Heart left ventricle (tissue), 16 donors: ENCODE measurements at regions not wholly inside any gene's neighbourhood (a gene's known extent, or its start where the extent isn't known, plus 50 kb on each side); places are given as distances from the start of the nearest gene placed in this dataset.
A peak's percentile ranks its signal among the peaks of the same experiment; 100 is the strongest.

ENCODE experiments used
- ATAC-seq, 4 donors: fragments of 200-7000 bp; cut with Tn5 transposase; one replicate each; pipeline ENCODE4 v1.9.1; 2020 to 2022; ENCODE audit warnings: moderate library complexity in 4 of 4, mild to moderate bottlenecking in 3 of 4, moderate number of reproducible peaks in 1 of 4
- DNase-seq, 5 donors: peaks; one replicate each; pipeline ENCODE4 v3.0.0-alpha.2; 2020
- H3K27ac ChIP-seq, 12 donors: fragments of 200-600 bp; sonication (generic) in 4 of 12; one replicate each; pipeline versions ENCODE4 v1.5.0 to v1.8.0; 2016 to 2022; ENCODE audit warnings: mild to moderate bottlenecking in 2 of 12
- H3K27me3 ChIP-seq, 9 donors: fragments of 200-600 bp; sonication (generic) in 2 of 9; one replicate each; pipeline versions ENCODE4 v1.5.1 to v1.8.0; 2016 to 2022; ENCODE audit warnings: mild to moderate bottlenecking in 3 of 9
- H3K36me3 ChIP-seq, 9 donors: fragments of 200-600 bp; sonication (generic) in 2 of 9; one replicate each; pipeline versions ENCODE4 v1.5.0 to v1.8.0; 2018 to 2022; ENCODE audit warnings: mild to moderate bottlenecking in 2 of 9
- H3K4me1 ChIP-seq, 12 donors: fragments of 200-600 bp; sonication (generic) in 4 of 12; one replicate each; pipeline versions ENCODE4 v1.5.0 to v1.8.0; 2016 to 2022; ENCODE audit warnings: mild to moderate bottlenecking in 3 of 12
- H3K4me3 ChIP-seq, 12 donors: fragments of 200-600 bp; sonication (generic) in 4 of 12; one replicate each; pipeline versions ENCODE4 v1.5.0 to v1.8.0; 2017 to 2022; ENCODE audit warnings: mild to moderate bottlenecking in 9 of 12, moderate library complexity in 4 of 12
- H3K9me3 ChIP-seq, 12 donors: fragments of 200-600 bp; sonication (generic) in 4 of 12; one replicate each; pipeline versions ENCODE4 v1.5.0 to v1.8.0; 2016 to 2022; ENCODE audit warnings: mild to moderate bottlenecking in 1 of 12
- POLR2A ChIP-seq, 2 donors: fragments of 450-650 bp; IDR thresholded peaks; one replicate each; pipeline ENCODE4 v1.6.1; 2017; ENCODE audit warnings: antibody characterized with exemption in 2 of 2, mild to moderate bottlenecking in 2 of 2, moderate library complexity in 2 of 2
- WGBS, 4 donors: extraction: QIAGEN DNeasy Blood & Tissue Kit in 2 of 4; methylation state at CpG; one replicate each; pipeline versions ENCODE4 v1.1.5 to v1.1.7; 2013 to 2018; 5-methylcytosine and 5-hydroxymethylcytosine counted together
- intact Hi-C, 10 donors: fragments of 100-400 bp; cut with DNase I; formaldehyde crosslinking; loops; one replicate each; pipeline versions ENCODE4 v1.11.1 to v1.14.2; 2022
- TF ChIP-seq, protein P1 (sequence below), 12 donors: fragments of 200-600 bp; sonication (generic) in 4 of 12; IDR thresholded peaks; one replicate each; pipeline versions ENCODE4 v1.5.0 to v1.8.0; 2018 to 2022; ENCODE audit warnings: antibody characterized with exemption in 12 of 12, mild to moderate bottlenecking in 5 of 12
- donor health status: ischemic (EF 13 %, LVEDD 7.1; RV severe dilation, severe dysfunction).
- donor health status: healthy with polysubstance abuse.
- donor health status: DM: no; HTN: yes; CAD: no.
- donor health status: DM: no; HTN: no; CAD: no.
- donor health status: ischemic (EF 25% LVEDD 6.9; RV normal size, moderate dysfunction).
- donor health status: ischemic (EF 25% LVEDD 5.7; RV mildly dilated, moderate dysfunction).
- donor health status: healthy.
- donor health status: DM: yes; HTN: yes; CAD: no.
- donor health status: ischemic (EF 35%, LVEDD 5.7; RV mildly dilated, moderate dysfunction).
- donor health status: nonischemic (EF 11% LVEDD 7.7; RV severe dilation, severe dysfunction).
- donor health status: DM: yes; HTN: yes; CAD: no.
- donor health status: PGD.
- donor health status: ischemic (EF 29% LVEDD 5.4; RV normal size, mild dysfunction).
- donor health status: nonischemic (EF 23%, LVEDD 6.1; RV moderate dilation, normal function).

DNA sequence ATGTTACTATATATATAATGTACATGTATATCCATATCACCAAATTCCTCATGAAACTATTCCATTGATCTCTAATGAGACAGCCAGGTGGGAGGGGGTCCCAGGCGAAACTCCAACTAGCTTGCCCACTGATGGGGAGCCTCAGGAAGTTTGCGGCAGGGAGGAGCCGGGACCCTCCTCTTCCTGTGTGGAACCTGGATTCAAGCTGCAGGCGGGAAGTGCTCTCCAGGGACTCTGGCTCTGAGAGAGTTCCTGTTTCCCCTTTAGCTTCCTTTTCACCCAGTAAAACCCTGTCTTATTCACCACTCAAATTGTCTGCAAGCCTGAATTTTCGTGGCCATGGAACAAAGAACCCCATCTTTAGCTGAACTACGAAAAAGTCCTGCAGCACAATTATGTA lies 152.2 kb downstream of the OPN5 start:
- 42 to 53% (median 50%) methylated on average over 6 of the region's 6 CpGs for WGBS, 4 donors
- TF ChIP-seq, protein P1, sequence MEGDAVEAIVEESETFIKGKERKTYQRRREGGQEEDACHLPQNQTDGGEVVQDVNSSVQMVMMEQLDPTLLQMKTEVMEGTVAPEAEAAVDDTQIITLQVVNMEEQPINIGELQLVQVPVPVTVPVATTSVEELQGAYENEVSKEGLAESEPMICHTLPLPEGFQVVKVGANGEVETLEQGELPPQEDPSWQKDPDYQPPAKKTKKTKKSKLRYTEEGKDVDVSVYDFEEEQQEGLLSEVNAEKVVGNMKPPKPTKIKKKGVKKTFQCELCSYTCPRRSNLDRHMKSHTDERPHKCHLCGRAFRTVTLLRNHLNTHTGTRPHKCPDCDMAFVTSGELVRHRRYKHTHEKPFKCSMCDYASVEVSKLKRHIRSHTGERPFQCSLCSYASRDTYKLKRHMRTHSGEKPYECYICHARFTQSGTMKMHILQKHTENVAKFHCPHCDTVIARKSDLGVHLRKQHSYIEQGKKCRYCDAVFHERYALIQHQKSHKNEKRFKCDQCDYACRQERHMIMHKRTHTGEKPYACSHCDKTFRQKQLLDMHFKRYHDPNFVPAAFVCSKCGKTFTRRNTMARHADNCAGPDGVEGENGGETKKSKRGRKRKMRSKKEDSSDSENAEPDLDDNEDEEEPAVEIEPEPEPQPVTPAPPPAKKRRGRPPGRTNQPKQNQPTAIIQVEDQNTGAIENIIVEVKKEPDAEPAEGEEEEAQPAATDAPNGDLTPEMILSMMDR (IDR thresholded peaks at IDR 0.05): no peak
- no peak for TF ChIP-seq POLR2A (IDR thresholded peaks at IDR 0.05)
- ATAC-seq: peak in 1 of 4 donors; percentile 82
- DNase-seq: peak in 4 of 5 donors; percentile 18 to 43 (median 32)
- Histone ChIP-seq H3K9me3 (no peaks in the 10 kb centered on the region), H3K27ac (peak overlapping the region in 3 of 12 donors; percentile 2 to 26 (median 17)), H3K36me3 (no peaks in the 10 kb centered on the region), H3K4me3 (no peak overlapping the region), H3K27me3 (no peaks in the 10 kb centered on the region), H3K4me1 (peaks cover 0 to 27% (median 0%) of the 10 kb centered on the region in 12 donors)
- intact Hi-C loops: loop anchor here in 2 of 10 donors (10.0 kb wide), 2 partner anchors 129 to 139 kb away; no protein-coding TSS in a partner anchor

DNA sequence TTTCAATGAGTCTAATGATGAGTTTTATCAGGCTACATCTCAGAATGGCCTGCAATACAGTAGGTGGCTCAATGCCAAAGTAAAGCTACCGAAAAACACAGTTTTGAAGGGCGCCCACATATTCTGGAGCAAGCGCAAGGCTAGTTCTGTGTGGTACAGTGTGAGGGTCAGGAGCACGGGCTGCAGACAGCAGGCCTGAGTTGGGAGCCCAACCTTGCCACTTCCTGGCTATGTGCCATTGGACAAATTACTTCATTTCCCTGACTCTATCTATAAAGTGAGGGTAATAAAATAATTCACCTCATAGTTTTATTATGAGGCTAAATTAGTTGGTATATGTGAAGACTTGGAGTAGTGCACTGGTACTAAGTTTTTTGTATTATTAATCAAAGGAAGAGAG lies 150.7 kb downstream of the OPN5 start:
- no peaks in the 10 kb centered on the region for H3K36me3 ChIP-seq
- H3K27me3 ChIP-seq: no peaks in the 10 kb centered on the region
- no peak for ATAC-seq
- WGBS, 4 donors: 71 to 77% (median 74%) methylated on average over 4 of the region's 4 CpGs
- H3K4me1 ChIP-seq: peaks cover 0 to 27% (median 0%) of the 10 kb centered on the region in 12 donors
- H3K9me3 ChIP-seq: no peaks in the 10 kb centered on the region
- no peak overlapping the region for H3K4me3 ChIP-seq
- DNase-seq: no peak
- TF ChIP-seq, protein P1 (IDR thresholded peaks at IDR 0.05): no peak
- TF ChIP-seq POLR2A (IDR thresholded peaks at IDR 0.05): no peak
- peak overlapping the region in 1 of 12 donors; percentile 41 for H3K27ac ChIP-seq
- intact Hi-C loops: loop anchor here in 2 of 10 donors (10.0 kb wide), 2 partner anchors 128 to 138 kb away; no protein-coding TSS in a partner anchor

DNA sequence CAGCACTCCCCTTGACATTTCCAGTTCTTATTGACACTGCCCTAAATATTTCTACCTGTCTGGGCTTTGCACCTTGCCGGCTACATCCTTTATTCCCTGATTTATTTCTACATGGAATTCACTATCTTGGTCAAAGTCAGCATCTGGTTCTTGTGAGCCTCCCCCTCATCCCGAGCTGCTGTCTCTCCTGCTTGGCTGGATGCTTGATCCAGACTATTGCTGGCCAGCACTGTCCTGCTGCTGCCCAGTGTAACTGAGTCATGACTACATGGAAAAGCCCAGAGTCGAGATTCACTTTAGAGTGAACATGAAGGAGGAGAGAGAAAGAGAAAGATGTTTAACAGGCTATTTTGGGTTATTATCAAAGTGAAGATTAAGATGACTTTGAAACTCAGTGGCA lies 142.2 kb downstream of the OPN5 start:
- H3K4me1 ChIP-seq: no peaks in the 10 kb centered on the region
- intact Hi-C loops: no loop called here
- TF ChIP-seq POLR2A (IDR thresholded peaks at IDR 0.05): no peak
- TF ChIP-seq, protein P1 (IDR thresholded peaks at IDR 0.05): no peak
- DNase-seq (no peak), ATAC-seq (no peak)
- H3K9me3 ChIP-seq: no peaks in the 10 kb centered on the region
- no peaks in the 10 kb centered on the region for H3K36me3 ChIP-seq
- no peaks in the 10 kb centered on the region for H3K27me3 ChIP-seq
- no peak overlapping the region for H3K4me3 ChIP-seq
- no peak overlapping the region for H3K27ac ChIP-seq
- WGBS, 4 donors: 69 to 87% (median 75%) methylated on average over 3 of the region's 3 CpGs

DNA sequence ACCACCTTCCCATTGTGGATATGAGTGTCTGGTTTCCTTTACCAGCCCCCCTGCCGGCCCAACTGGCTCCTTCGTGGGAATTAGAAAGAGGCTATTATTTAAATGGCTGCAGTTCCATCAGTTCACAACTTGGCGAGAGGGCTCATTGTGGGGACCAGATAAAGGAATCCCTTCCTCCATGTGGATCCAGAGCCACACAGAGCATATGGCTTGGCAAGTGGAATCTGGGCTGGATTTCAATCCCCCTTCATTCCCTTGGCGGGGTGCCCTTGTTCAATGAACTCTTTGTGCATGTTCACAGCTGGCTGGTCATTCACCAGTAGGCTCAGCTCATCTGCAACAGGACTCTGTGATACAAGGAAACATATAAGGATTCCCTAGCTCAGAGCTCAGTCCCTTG lies 140.6 kb downstream of the OPN5 start:
- no peak for TF ChIP-seq POLR2A (IDR thresholded peaks at IDR 0.05)
- TF ChIP-seq, protein P1 (IDR thresholded peaks at IDR 0.05): no peak
- H3K36me3 ChIP-seq: no peaks in the 10 kb centered on the region
- 42 to 49% (median 47%) methylated on average over 4 of the region's 4 CpGs for WGBS, 4 donors
- H3K9me3 ChIP-seq: no peaks in the 10 kb centered on the region
- intact Hi-C loops: no loop called here
- DNase-seq: no peak
- no peak overlapping the region for H3K4me3 ChIP-seq
- ATAC-seq: no peak
- H3K4me1 ChIP-seq: no peaks in the 10 kb centered on the region
- no peaks in the 10 kb centered on the region for H3K27me3 ChIP-seq
- no peak overlapping the region for H3K27ac ChIP-seq
